ENCODE measurements at regions not wholly inside any gene's neighbourhood (a gene's known extent, or its start where the extent isn't known, plus 50 kb on each side); places are given as distances from the start of the nearest gene placed in this dataset.
"Not testable (repeated sequence)": the region's sequence is repeated elsewhere in the genome, so short reads cannot be mapped to it uniquely, and the experiment has no call there.

DNA sequence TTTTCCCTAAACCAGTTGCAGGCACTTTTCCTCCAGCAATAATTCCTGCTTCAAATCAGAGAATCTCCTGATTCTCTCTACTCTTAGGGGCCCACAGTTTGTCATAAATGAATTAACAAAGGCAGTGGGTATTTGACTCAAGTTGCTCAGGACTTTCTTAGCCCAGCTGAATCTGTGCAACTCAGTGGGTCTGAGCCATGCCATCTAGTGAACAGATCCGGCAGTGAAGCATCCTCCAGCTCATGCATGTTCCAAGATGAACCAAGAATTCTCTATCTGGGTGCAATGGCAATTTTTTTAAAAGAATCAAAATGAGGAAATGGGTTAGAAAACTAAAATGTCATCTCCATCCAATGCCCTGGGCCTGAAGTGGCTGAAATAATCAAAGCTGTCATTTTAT is 575.2 kb upstream of the CDH11 start:
- Histone ChIP-seq H3K27me3 (replicated peaks; ENCODE audit: control insufficient read depth, insufficient read depth, low read length, poor library complexity, severe bottlenecking) (no peaks in the 10 kb centered on the region), H3K9me3 (ENCODE audit: control insufficient read depth, low read length) (no peaks in the 10 kb centered on the region), H3K4me1 (ENCODE audit: control insufficient read depth, insufficient read depth, low read length, poor library complexity, severe bottlenecking) (no peaks in the 10 kb centered on the region), H3K27ac (ENCODE audit: insufficient read depth, low read length, poor library complexity, severe bottlenecking) (no peak overlapping the region), H3K4me3 (ENCODE audit: insufficient read depth, low read depth, low read length, poor library complexity, severe bottlenecking) (no peak overlapping the region), H3K36me3 (ENCODE audit: control insufficient read depth, insufficient read depth, low read length) (no peaks in the 10 kb centered on the region)
- no peak for DNase-seq

DNA sequence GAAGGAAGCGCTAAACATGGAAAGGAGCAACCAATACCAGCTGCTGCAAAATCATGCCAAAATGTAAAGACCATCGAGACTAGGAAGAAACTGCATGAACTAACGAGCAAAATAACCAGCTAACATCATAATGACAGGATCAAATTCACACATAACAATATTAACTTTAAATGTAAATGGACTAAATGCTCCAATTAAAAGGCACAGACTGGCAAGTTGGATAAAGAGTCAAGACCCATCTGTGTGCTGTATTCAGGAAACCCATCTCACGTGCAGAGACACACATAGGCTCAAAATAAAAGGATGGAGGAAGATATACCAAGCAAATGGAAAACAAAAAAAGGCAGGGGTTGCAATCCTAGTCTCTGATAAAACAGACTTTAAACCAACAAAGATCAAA is 570.0 kb upstream of the CDH11 start:
- not testable (repeated sequence) for H3K9me3 ChIP-seq (ENCODE audit: control insufficient read depth, low read length); DNase-seq; H3K27me3 ChIP-seq (replicated peaks; ENCODE audit: control insufficient read depth, insufficient read depth, low read length, poor library complexity, severe bottlenecking); H3K27ac ChIP-seq (ENCODE audit: insufficient read depth, low read length, poor library complexity, severe bottlenecking); H3K36me3 ChIP-seq (ENCODE audit: control insufficient read depth, insufficient read depth, low read length); H3K4me1 ChIP-seq (ENCODE audit: control insufficient read depth, insufficient read depth, low read length, poor library complexity, severe bottlenecking); H3K4me3 ChIP-seq (ENCODE audit: insufficient read depth, low read depth, low read length, poor library complexity, severe bottlenecking)

DNA sequence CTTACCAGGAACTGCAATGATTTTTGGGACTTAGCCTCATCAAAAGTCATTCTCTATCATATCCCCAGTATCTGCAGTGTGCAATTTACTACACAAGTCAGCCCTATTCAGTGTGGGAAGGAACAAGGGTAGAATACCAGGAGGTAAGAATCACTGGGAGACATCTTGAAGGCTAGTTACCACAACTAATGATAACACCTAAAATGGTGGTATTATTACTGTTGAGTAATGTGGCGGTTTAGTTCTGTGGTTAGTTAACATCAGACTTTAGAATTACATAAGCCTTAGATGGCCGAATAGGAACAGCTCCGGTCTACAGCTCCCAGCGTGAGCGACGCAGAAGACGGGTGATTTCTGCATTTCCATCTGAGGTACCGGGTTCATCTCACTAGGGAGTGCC is 567.9 kb upstream of the CDH11 start:
- no peaks in the 10 kb centered on the region for H3K9me3 ChIP-seq (ENCODE audit: control insufficient read depth, low read length)

DNA sequence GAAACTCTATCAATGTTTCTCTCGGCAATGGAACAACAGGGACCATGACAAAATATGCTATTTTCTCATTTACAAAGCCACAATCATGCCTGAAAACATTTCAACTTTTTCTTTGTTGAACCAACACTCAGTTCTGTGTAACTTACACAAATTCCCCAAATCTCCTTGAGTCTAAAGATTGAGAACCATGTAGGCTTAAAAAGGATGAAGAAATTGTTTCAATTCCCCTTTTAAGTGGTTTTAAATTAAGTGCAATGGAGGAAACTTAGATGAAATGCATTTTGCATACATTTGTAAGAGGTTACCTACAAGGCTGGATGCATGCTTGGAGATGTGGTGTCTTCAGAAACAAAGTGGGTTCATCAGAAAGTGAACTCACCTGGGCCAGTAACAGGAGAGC is 566.4 kb upstream of the CDH11 start:
- no peaks in the 10 kb centered on the region for H3K4me1 ChIP-seq (ENCODE audit: control insufficient read depth, insufficient read depth, low read length, poor library complexity, severe bottlenecking)
- no peak for DNase-seq
- H3K36me3 ChIP-seq (ENCODE audit: control insufficient read depth, insufficient read depth, low read length): no peaks in the 10 kb centered on the region
- H3K4me3 ChIP-seq (ENCODE audit: insufficient read depth, low read depth, low read length, poor library complexity, severe bottlenecking): no peak overlapping the region
- no peak overlapping the region for H3K27ac ChIP-seq (ENCODE audit: insufficient read depth, low read length, poor library complexity, severe bottlenecking)
- no peaks in the 10 kb centered on the region for H3K9me3 ChIP-seq (ENCODE audit: control insufficient read depth, low read length)
- H3K27me3 ChIP-seq (replicated peaks; ENCODE audit: control insufficient read depth, insufficient read depth, low read length, poor library complexity, severe bottlenecking): no peaks in the 10 kb centered on the region

More for the DNA sequence above, 567.9 kb upstream of the CDH11 start:
- Histone ChIP-seq H3K27me3 (replicated peaks; ENCODE audit: control insufficient read depth, insufficient read depth, low read length, poor library complexity, severe bottlenecking) (no peaks in the 10 kb centered on the region), H3K36me3 (ENCODE audit: control insufficient read depth, insufficient read depth, low read length) (no peaks in the 10 kb centered on the region), H3K4me3 (ENCODE audit: insufficient read depth, low read depth, low read length, poor library complexity, severe bottlenecking) (no peak overlapping the region), H3K27ac (ENCODE audit: insufficient read depth, low read length, poor library complexity, severe bottlenecking) (no peak overlapping the region), H3K4me1 (ENCODE audit: control insufficient read depth, insufficient read depth, low read length, poor library complexity, severe bottlenecking) (no peaks in the 10 kb centered on the region)
- DNase-seq: no peak

DNA sequence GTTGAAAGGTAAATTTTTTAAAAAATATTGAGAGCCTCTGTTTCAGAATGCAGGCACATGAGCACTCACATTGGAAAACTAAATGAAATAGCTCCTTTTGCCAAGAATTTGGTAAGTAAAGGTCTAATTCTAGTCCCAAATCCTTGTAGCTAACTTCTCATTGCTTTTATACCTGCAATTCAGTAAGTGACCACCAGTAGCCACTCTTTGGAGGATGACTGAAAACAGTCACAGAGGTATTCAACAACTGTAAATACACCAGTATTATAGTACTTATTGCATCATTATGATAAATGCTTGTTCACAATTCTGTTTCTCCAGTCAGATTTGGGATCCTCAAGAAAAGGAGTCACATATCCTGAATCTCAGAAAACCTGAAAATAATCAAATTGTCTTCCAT is 562.4 kb upstream of the CDH11 start:
- no peak for DNase-seq
- Histone ChIP-seq H3K27me3 (replicated peaks; ENCODE audit: control insufficient read depth, insufficient read depth, low read length, poor library complexity, severe bottlenecking) (no peaks in the 10 kb centered on the region), H3K36me3 (ENCODE audit: control insufficient read depth, insufficient read depth, low read length) (no peaks in the 10 kb centered on the region), H3K4me1 (ENCODE audit: control insufficient read depth, insufficient read depth, low read length, poor library complexity, severe bottlenecking) (no peaks in the 10 kb centered on the region), H3K9me3 (ENCODE audit: control insufficient read depth, low read length) (no peaks in the 10 kb centered on the region), H3K27ac (ENCODE audit: insufficient read depth, low read length, poor library complexity, severe bottlenecking) (no peak overlapping the region), H3K4me3 (ENCODE audit: insufficient read depth, low read depth, low read length, poor library complexity, severe bottlenecking) (no peak overlapping the region)

DNA sequence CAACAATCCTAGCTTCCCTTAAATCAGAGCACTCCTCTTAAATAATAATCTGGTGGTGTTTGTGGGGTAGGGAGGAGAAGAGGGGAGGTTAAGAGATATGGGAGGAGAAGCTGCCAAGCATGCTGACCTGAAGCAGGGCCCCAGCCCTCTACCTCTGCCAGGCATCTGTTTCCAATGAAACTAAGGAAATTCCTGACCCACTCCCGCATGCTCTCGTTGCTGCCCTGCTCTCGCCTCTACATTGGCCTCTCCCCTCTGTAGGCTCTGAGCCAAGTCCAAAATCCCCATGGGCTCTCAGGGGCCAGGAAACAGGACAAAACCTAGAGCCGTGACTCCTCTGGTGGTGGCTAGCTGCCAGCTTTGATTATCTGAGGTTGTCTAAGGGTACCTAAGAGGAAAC is 559.5 kb upstream of the CDH11 start:
- no peaks in the 10 kb centered on the region for H3K27me3 ChIP-seq (replicated peaks; ENCODE audit: control insufficient read depth, insufficient read depth, low read length, poor library complexity, severe bottlenecking)
- DNase-seq: no peak
- no peaks in the 10 kb centered on the region for H3K4me1 ChIP-seq (ENCODE audit: control insufficient read depth, insufficient read depth, low read length, poor library complexity, severe bottlenecking)
- no peak overlapping the region for H3K4me3 ChIP-seq (ENCODE audit: insufficient read depth, low read depth, low read length, poor library complexity, severe bottlenecking)
- no peaks in the 10 kb centered on the region for H3K36me3 ChIP-seq (ENCODE audit: control insufficient read depth, insufficient read depth, low read length)
- no peak overlapping the region for H3K27ac ChIP-seq (ENCODE audit: insufficient read depth, low read length, poor library complexity, severe bottlenecking)
- no peaks in the 10 kb centered on the region for H3K9me3 ChIP-seq (ENCODE audit: control insufficient read depth, low read length)

DNA sequence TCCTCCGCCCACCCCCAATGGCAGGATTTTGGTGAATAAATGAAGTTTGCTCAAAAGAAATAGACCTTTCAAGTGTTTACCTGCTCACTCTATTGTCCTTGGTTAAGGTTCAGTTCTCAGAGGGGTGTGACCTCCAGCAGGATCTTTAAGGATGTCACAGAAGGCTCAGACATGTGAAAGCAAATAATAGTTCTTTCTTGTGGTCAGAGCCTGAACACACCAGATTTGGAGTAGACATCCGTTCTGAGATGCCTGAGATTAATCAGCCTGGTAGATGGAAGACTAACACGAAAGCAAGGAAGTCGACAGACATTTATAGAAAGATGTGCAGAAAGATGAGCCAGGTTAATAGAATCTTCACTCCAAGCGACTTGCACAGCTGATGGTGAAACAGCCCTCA is 557.9 kb upstream of the CDH11 start:
- no peak overlapping the region for H3K27ac ChIP-seq (ENCODE audit: insufficient read depth, low read length, poor library complexity, severe bottlenecking)

DNA sequence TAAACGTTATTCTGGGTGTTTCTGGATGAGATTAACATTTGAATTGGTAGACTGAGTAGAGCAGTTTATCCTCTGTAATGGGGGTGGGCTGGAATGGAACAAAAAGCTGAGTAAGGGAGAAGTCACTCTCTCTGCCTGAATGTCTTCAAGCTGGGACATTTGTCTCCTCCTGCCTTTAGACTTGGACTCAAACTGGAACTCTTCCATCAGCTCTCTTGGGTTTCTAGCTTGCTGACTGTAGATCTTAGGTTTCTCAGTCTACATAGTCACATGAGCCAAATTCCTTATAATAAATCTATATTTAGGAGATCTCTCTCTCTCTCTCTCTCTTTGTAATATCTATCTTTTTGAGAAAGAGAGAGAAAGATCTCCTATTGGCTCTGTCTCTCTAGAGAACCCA is 553.3 kb upstream of the CDH11 start:
- H3K4me3 ChIP-seq (ENCODE audit: insufficient read depth, low read depth, low read length, poor library complexity, severe bottlenecking): no peak overlapping the region
- no peak overlapping the region for H3K27ac ChIP-seq (ENCODE audit: insufficient read depth, low read length, poor library complexity, severe bottlenecking)
- H3K27me3 ChIP-seq (replicated peaks; ENCODE audit: control insufficient read depth, insufficient read depth, low read length, poor library complexity, severe bottlenecking): no peaks in the 10 kb centered on the region
- DNase-seq: no peak
- H3K4me1 ChIP-seq (ENCODE audit: control insufficient read depth, insufficient read depth, low read length, poor library complexity, severe bottlenecking): no peaks in the 10 kb centered on the region
- no peaks in the 10 kb centered on the region for H3K9me3 ChIP-seq (ENCODE audit: control insufficient read depth, low read length)
- no peaks in the 10 kb centered on the region for H3K36me3 ChIP-seq (ENCODE audit: control insufficient read depth, insufficient read depth, low read length)

More for the DNA sequence above, 557.9 kb upstream of the CDH11 start:
- no peak for DNase-seq
- Histone ChIP-seq H3K27me3 (replicated peaks; ENCODE audit: control insufficient read depth, insufficient read depth, low read length, poor library complexity, severe bottlenecking) (no peaks in the 10 kb centered on the region), H3K36me3 (ENCODE audit: control insufficient read depth, insufficient read depth, low read length) (no peaks in the 10 kb centered on the region), H3K4me3 (ENCODE audit: insufficient read depth, low read depth, low read length, poor library complexity, severe bottlenecking) (no peak overlapping the region), H3K4me1 (ENCODE audit: control insufficient read depth, insufficient read depth, low read length, poor library complexity, severe bottlenecking) (no peaks in the 10 kb centered on the region), H3K9me3 (ENCODE audit: control insufficient read depth, low read length) (no peaks in the 10 kb centered on the region)

DNA sequence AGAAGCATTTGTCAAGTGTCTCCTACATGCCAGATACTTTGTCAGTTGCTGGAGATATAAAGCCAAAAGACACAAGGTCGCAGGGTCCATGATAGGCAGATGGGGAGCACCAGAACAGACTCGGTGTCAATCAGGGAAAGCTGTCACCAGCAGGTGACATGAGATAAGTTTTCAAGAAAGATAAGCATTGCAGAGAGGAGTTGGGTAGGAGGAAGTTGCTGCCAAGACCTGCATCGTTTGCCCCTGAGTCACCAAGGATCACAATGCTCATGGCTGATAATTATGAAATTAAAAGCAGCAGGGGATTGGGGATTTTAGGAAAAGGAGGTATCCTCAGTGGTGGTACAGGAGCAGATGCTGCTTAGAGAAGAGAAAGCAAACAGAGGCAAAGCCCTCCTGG is 551.1 kb upstream of the CDH11 start:
- H3K27ac ChIP-seq (ENCODE audit: insufficient read depth, low read length, poor library complexity, severe bottlenecking): no peak overlapping the region
- H3K4me1 ChIP-seq (ENCODE audit: control insufficient read depth, insufficient read depth, low read length, poor library complexity, severe bottlenecking): no peaks in the 10 kb centered on the region
- no peaks in the 10 kb centered on the region for H3K27me3 ChIP-seq (replicated peaks; ENCODE audit: control insufficient read depth, insufficient read depth, low read length, poor library complexity, severe bottlenecking)
- DNase-seq: no peak
- no peak overlapping the region for H3K4me3 ChIP-seq (ENCODE audit: insufficient read depth, low read depth, low read length, poor library complexity, severe bottlenecking)
- H3K36me3 ChIP-seq (ENCODE audit: control insufficient read depth, insufficient read depth, low read length): no peaks in the 10 kb centered on the region
- no peaks in the 10 kb centered on the region for H3K9me3 ChIP-seq (ENCODE audit: control insufficient read depth, low read length)

DNA sequence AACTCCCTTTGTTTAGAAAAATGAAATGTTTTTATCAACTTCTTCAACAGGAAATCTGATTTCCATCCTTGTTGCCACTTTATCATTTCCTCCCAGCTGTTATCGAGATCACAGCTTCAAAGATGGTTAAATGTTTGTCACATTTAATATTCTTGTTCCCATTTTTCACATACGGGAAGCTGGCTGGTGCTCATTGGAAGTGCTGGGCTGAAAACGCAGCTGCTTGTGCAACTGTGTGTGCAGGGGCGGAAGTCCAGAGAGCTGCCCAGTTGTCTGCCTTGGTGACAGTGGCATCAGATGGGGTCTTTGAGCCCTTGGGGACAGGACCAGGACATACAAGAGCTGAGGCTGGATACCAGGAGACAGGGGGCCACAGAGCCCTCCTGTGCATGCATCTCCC is 549.2 kb upstream of the CDH11 start:
- Histone ChIP-seq H3K36me3 (ENCODE audit: control insufficient read depth, insufficient read depth, low read length) (no peaks in the 10 kb centered on the region), H3K27me3 (replicated peaks; ENCODE audit: control insufficient read depth, insufficient read depth, low read length, poor library complexity, severe bottlenecking) (no peaks in the 10 kb centered on the region), H3K27ac (ENCODE audit: insufficient read depth, low read length, poor library complexity, severe bottlenecking) (no peak overlapping the region), H3K4me1 (ENCODE audit: control insufficient read depth, insufficient read depth, low read length, poor library complexity, severe bottlenecking) (no peaks in the 10 kb centered on the region), H3K9me3 (ENCODE audit: control insufficient read depth, low read length) (no peaks in the 10 kb centered on the region), H3K4me3 (ENCODE audit: insufficient read depth, low read depth, low read length, poor library complexity, severe bottlenecking) (no peak overlapping the region)
- DNase-seq: no peak

DNA sequence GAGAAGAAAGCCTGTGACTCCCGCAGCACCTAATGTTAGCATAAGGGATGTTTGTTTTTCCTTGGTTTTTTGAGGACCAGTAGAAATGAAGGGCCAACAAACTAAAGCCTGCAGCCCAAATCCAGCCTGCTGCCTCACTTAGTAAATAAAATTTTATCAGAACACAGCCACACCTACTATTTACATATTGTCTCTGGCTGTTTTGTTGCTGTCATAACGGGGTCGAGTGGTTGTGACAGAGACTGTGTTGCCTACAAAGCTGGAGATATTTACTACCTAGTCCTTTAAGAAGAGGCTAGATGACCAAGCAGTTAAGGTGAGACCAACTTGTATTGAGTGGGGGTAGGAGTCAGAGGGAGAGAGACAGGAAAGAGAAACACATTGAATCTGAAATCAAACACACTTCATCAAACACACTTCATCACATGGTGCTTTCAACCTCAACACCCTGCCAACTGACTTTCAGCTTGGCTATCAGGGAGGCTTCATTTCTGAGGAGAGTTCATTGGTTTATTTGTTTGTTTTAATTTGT is 546.3 kb upstream of the CDH11 start:
- no peaks in the 10 kb centered on the region for H3K4me1 ChIP-seq (ENCODE audit: control insufficient read depth, insufficient read depth, low read length, poor library complexity, severe bottlenecking)
- no peak overlapping the region for H3K4me3 ChIP-seq (ENCODE audit: insufficient read depth, low read depth, low read length, poor library complexity, severe bottlenecking)
- H3K27me3 ChIP-seq (replicated peaks; ENCODE audit: control insufficient read depth, insufficient read depth, low read length, poor library complexity, severe bottlenecking): no peaks in the 10 kb centered on the region
- no peak overlapping the region for H3K27ac ChIP-seq (ENCODE audit: insufficient read depth, low read length, poor library complexity, severe bottlenecking)
- no peaks in the 10 kb centered on the region for H3K9me3 ChIP-seq (ENCODE audit: control insufficient read depth, low read length)
- no peak for DNase-seq
- H3K36me3 ChIP-seq (ENCODE audit: control insufficient read depth, insufficient read depth, low read length): no peaks in the 10 kb centered on the region
